Uterus (tissue), 3 donors: ENCODE measurements at regions not wholly inside any gene's neighbourhood (a gene's known extent, or its start where the extent isn't known, plus 50 kb on each side); places are given as distances from the start of the nearest gene placed in this dataset.
A peak's percentile ranks its signal among the peaks of the same experiment; 100 is the strongest.
"Not testable (repeated sequence)": the region's sequence is repeated elsewhere in the genome, so short reads cannot be mapped to it uniquely, and the experiment has no call there.

Source experiments
- DNase-seq, 2 donors: peaks; one replicate each; pipeline ENCODE4 v3.0.0-alpha.2; 2019 to 2020
- H3K27ac ChIP-seq, 2 donors: fragments of 200-600 bp; sonication (generic); 1 replicate in 1 of 2; 2 replicates in 1 of 2; pipeline ENCODE4 v1.5.1; 2016 to 2018
- H3K27me3 ChIP-seq, 2 donors: fragments of 200-600 bp; sonication (generic); one replicate each; pipeline ENCODE4 v1.5.1; 2018 to 2019; ENCODE audit warnings: control low read depth in 1 of 2
- H3K36me3 ChIP-seq, 2 donors: fragments of 200-600 bp; sonication (generic); one replicate each; pipeline ENCODE4 v1.5.1; 2019; ENCODE audit warnings: control low read depth in 1 of 2
- H3K4me1 ChIP-seq, 2 donors: fragments of 200-600 bp; sonication (generic); one replicate each; pipeline ENCODE4 v1.5.1; 2018 to 2019; ENCODE audit warnings: control low read depth in 1 of 2
- H3K4me3 ChIP-seq, 2 donors: fragments of 200-600 bp; sonication (generic); 1 replicate in 1 of 2; 2 replicates in 1 of 2; pipeline ENCODE4 v1.5.1; 2018 to 2019; ENCODE audit warnings: mild to moderate bottlenecking in 1 of 2
- H3K9me3 ChIP-seq, 2 donors: fragments of 200-600 bp; sonication (generic); one replicate each; pipeline ENCODE4 v1.5.1; 2019; ENCODE audit warnings: control low read depth in 1 of 2
- CTCF ChIP-seq, 4 experiments: fragments of 200-600 bp in 2 of 4; fragments of 450-650 bp in 2 of 4; sonication (generic) in 2 of 4; IDR thresholded peaks; one replicate each; pipeline ENCODE4 v1.5.1; 2016 to 2019; ENCODE audit warnings: antibody characterized with exemption in 4 of 4, mild to moderate bottlenecking in 2 of 4, moderate library complexity in 1 of 4
- POLR2A ChIP-seq, 2 donors: fragments of 450-650 bp; IDR thresholded peaks; one replicate each; pipeline ENCODE4 v1.6.1; 2016; ENCODE audit warnings: antibody characterized with exemption in 2 of 2, mild to moderate bottlenecking in 1 of 2, moderate library complexity in 1 of 2
- intact Hi-C: fragments of 100-400 bp; cut with DNase I; formaldehyde crosslinking; loops from one replicate; pipeline ENCODE4 v1.15.1; 2023; ENCODE audit warnings: low total_unique reads
- donor health status: DM: yes; HTN: yes; CAD: no.

DNA sequence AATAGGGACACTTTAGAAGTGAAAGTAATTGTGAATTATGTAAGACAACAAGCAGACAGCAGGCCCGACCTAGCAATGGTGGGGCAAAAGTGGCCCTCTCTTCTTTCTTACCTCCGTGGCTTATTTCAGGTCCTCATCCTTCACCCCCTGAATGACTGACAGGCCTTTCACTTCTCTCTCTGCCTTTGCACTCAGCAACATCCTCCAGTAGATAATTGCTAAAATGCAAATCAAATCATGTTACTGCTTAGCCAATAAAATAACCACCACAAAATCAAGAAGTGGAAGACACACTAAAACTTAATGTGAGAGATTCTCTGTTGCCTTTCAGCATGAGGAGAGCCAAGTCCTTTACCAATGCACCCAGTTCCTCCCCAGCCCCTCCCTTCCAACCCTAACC, 274.6 kb upstream of the ZNF32 start:
- Histone ChIP-seq H3K27me3 (no peaks in the 10 kb centered on the region), H3K9me3 (no peaks in the 10 kb centered on the region), H3K4me1 (no peaks in the 10 kb centered on the region), H3K27ac (no peak overlapping the region), H3K4me3 (no peak overlapping the region), H3K36me3 (no peaks in the 10 kb centered on the region)
- DNase-seq = no peak
- intact Hi-C loops = no loop called here
- TF ChIP-seq CTCF (IDR thresholded peaks at IDR 0.05) (no peak), POLR2A (IDR thresholded peaks at IDR 0.05) (no peak)

DNA sequence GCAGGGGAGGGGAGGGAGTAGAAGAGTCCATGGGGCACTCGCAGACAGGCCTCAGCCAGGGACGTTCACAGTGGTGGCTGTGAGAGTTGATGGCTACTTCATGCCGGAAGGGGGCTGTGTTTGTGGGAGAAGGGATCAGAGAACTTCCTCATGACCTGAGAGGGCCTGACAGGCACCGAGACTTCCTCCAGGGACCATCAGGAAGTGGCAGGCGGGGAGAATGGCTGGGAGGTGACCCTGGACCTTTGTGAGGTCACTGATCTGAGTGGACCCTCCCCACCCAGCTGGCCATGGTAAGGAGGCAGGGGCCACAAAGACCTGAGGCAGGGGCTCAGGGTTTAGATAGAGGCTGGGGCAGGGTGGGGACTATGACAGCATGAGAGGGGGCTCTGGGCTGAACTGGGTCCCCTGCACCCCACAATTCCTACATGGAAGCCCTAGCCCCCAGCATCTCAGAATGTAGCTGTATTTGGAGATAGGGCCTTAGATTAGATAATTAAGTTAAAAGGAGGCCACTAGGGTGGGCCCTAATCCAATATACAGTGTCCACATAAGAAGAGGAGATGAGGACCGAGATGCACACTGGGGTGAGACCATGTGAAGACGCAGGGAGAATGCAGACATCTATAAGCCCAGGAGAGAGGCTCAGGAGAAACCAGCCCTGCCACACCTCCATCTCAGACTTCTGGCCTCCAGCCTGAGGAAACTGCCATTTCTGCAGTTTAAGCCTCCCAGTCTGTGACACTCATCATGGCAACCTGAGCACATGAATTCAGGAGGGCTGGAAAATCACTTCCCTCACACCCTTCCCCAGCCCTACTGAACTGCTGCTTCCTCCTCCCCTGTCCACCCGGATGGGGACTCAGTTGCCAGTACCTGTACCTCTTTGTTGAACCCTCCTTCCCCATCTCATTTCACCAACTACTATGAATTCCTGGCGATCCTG, 273.9 kb upstream of the ZNF32 start:
- intact Hi-C loops = no loop called here
- Histone ChIP-seq H3K4me3 (no peak overlapping the region), H3K36me3 (no peaks in the 10 kb centered on the region), H3K27ac (no peak overlapping the region), H3K9me3 (no peaks in the 10 kb centered on the region), H3K4me1 (no peaks in the 10 kb centered on the region), H3K27me3 (no peaks in the 10 kb centered on the region)
- TF ChIP-seq CTCF (IDR thresholded peaks at IDR 0.05) (peak in 1 of 4 experiments; percentile 14), POLR2A (IDR thresholded peaks at IDR 0.05) (no peak)
- no peak for DNase-seq

DNA sequence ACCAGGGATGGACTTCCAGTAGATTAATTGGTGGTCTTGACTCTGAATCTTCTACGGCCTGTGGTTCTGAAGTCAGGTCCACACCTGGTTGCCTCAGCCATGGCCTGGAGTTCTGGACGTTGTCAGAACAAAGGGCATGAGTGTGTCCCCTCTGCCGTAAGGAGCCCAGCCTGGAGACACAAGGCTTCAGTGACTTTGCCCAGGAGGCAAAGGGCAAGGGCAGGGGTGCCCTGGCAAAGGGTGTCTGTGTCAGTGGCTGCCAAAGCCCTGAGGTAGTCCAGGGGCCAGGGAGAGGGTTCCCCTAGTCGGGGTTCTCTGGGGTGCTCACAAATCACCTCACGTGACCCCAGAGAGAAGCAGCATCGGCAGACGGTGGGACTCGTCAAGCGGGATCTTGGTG, 273.2 kb upstream of the ZNF32 start:
- no peaks in the 10 kb centered on the region for H3K4me1 ChIP-seq
- H3K27me3 ChIP-seq = no peaks in the 10 kb centered on the region
- no peak overlapping the region for H3K4me3 ChIP-seq
- H3K9me3 ChIP-seq = no peaks in the 10 kb centered on the region
- H3K27ac ChIP-seq = no peak overlapping the region
- TF ChIP-seq POLR2A (IDR thresholded peaks at IDR 0.05) = no peak
- TF ChIP-seq CTCF (IDR thresholded peaks at IDR 0.05) = no peak
- DNase-seq = no peak
- intact Hi-C loops = no loop called here
- H3K36me3 ChIP-seq = no peaks in the 10 kb centered on the region

DNA sequence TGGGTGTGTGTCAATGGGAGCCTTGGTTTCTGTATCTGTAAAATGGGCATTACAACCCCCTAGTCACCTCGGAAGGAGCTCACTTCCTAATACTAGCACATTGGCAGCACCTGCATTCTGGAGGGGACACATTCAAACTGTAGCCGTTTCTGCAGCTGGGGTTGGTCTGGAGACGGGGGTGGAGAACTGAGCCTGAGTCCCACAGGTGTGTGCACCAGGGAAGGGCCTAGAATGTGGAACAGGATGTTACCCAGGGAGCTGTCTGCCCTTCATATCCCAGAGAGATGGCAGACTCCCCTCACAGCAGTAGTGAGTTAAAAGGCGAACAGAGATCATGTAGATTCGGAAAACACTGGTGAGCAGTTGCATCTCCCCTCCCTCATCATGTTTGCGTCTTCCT, 272.8 kb upstream of the ZNF32 start:
- no peak for TF ChIP-seq CTCF (IDR thresholded peaks at IDR 0.05)
- no peak for TF ChIP-seq POLR2A (IDR thresholded peaks at IDR 0.05)
- no peak overlapping the region for H3K4me3 ChIP-seq
- no peaks in the 10 kb centered on the region for H3K27me3 ChIP-seq
- H3K27ac ChIP-seq = no peak overlapping the region
- no peaks in the 10 kb centered on the region for H3K36me3 ChIP-seq
- intact Hi-C loops = no loop called here
- H3K4me1 ChIP-seq = no peaks in the 10 kb centered on the region
- DNase-seq = no peak
- H3K9me3 ChIP-seq = no peaks in the 10 kb centered on the region

GRCh38 chr10:43920236-43920758, 271.6 kb upstream of the ZNF32 start:
- H3K36me3 ChIP-seq, intact Hi-C loops, DNase-seq, H3K4me1 ChIP-seq, H3K9me3 ChIP-seq, H3K27me3 ChIP-seq, H3K4me3 ChIP-seq, H3K27ac ChIP-seq: not testable (repeated sequence)
